ENCODE measurements at regions not wholly inside any gene's neighbourhood (a gene's known extent, or its start where the extent isn't known, plus 50 kb on each side); places are given as distances from the start of the nearest gene placed in this dataset.

- TF ChIP-seq GATA3 (IDR thresholded peaks at IDR 0.05; ENCODE audit: low read depth, low read length) (no peak), GATA2 (IDR thresholded peaks at IDR 0.05; ENCODE audit: low read depth, low read length) (no peak)
Observed at GRCh38 chr6:50956014-50956413, 137.3 kb downstream of the TFAP2B start.

Measured in SH-SY5Y (cell line).